ENCODE measurements at regions not wholly inside any gene's neighbourhood (a gene's known extent, or its start where the extent isn't known, plus 50 kb on each side); places are given as distances from the start of the nearest gene placed in this dataset.
A peak's percentile ranks its signal among the peaks of the same experiment; 100 is the strongest.

DNA sequence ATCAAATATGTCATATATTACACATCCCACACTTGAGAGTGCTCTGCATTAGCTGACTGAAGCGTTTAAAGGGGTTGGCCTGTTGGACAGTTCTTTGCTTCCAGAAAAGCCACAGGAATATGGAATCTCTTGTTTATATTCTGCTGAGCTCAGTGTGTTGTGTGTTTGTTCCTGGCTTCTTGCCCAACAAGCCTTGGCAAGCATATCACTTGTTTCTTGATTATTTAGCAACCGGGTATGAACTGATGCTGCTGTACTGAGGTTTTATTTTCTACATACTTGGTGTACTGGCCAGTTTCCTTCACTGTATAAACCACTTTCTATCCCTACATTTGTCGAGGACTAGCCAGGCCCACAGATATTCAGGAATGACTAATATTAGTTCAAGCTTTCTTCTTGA, 378.9 kb downstream of the KCTD16 start:
- in situ Hi-C loops (cut with HindIII; ENCODE audit: low sequenced_read_pairs) = no loop called here
- TF ChIP-seq, protein P1, sequence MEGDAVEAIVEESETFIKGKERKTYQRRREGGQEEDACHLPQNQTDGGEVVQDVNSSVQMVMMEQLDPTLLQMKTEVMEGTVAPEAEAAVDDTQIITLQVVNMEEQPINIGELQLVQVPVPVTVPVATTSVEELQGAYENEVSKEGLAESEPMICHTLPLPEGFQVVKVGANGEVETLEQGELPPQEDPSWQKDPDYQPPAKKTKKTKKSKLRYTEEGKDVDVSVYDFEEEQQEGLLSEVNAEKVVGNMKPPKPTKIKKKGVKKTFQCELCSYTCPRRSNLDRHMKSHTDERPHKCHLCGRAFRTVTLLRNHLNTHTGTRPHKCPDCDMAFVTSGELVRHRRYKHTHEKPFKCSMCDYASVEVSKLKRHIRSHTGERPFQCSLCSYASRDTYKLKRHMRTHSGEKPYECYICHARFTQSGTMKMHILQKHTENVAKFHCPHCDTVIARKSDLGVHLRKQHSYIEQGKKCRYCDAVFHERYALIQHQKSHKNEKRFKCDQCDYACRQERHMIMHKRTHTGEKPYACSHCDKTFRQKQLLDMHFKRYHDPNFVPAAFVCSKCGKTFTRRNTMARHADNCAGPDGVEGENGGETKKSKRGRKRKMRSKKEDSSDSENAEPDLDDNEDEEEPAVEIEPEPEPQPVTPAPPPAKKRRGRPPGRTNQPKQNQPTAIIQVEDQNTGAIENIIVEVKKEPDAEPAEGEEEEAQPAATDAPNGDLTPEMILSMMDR (IDR thresholded peaks at IDR 0.05; ENCODE audit: low read depth, low read length) = no peak
- no peak overlapping the region for H3K4me3 ChIP-seq (ENCODE audit: low read depth, low read length)
- DNase-seq (ENCODE audit: low read depth, low spot score) = peak; percentile 73

DNA sequence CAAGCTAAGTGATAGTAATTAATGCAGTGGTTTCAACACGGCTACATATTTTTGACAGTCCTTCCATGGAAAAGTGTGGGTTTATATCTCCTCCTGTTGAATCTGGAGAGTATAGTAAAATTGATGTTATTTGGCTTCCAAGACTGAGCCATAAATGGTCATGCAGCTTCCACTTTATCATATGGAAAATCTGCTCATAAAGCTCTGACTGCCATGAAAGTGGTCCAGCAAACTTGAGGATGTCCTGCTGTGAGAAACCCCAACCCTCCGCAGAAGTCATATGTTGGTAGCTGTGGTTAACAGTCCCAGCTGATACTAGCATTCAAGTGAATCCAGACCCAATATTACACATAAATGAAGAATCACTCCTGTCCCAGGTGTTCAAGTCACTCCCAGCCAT, 378.3 kb downstream of the KCTD16 start:
- TF ChIP-seq, protein P1 (IDR thresholded peaks at IDR 0.05; ENCODE audit: low read depth, low read length) = no peak
- in situ Hi-C loops (cut with HindIII; ENCODE audit: low sequenced_read_pairs) = no loop called here
- no peak for DNase-seq (ENCODE audit: low read depth, low spot score)
- no peak overlapping the region for H3K4me3 ChIP-seq (ENCODE audit: low read depth, low read length)

DNA sequence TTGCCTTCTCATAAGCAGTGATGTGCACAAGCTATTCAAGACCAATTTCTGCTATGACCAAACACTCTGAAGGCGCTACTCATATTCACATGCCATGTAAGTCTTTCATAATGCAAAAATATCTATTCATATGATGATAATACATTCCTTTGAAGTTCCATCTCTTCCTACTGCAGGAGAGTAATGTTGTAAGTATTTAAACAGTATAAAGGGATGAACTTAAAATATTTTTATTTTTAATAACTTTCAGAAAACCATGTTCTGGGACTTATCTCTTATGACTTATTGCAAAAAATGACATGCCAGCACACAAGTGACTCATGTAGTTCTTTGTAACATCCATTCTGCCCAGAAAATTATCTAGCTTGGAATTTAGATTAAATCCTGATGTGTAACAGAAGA, 376.4 kb downstream of the KCTD16 start:
- no peak overlapping the region for H3K4me3 ChIP-seq (ENCODE audit: low read depth, low read length)
- in situ Hi-C loops (cut with HindIII; ENCODE audit: low sequenced_read_pairs) = no loop called here
- TF ChIP-seq, protein P1 (IDR thresholded peaks at IDR 0.05; ENCODE audit: low read depth, low read length) = no peak
- DNase-seq (ENCODE audit: low read depth, low spot score) = no peak

DNA sequence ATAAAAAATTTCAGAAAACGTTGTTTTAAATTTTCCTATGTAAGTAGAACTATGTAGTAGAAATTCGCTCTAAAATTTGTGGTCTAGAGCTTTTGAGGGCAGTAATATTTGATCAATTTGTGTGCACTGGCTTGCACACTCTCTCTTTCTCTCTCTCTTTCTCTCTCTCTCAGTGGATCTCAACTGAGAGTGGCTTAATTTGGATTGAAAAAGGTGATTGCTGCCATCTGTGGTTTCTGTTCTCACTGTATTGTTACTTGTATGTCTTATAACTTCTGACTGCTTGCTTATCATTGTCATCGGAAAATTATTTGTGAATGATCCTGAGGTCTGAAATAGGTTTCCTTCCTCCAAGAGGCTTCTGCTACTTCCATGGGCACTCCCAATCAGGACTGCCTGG, 368.2 kb downstream of the KCTD16 start:
- in situ Hi-C loops (cut with HindIII; ENCODE audit: low sequenced_read_pairs) = no loop called here
- no peak for DNase-seq (ENCODE audit: low read depth, low spot score)
- TF ChIP-seq, protein P1 (IDR thresholded peaks at IDR 0.05; ENCODE audit: low read depth, low read length) = no peak
- H3K4me3 ChIP-seq (ENCODE audit: low read depth, low read length) = no peak overlapping the region
